Testis (tissue), 2 donors: ENCODE measurements at regions not wholly inside any gene's neighbourhood (a gene's known extent, or its start where the extent isn't known, plus 50 kb on each side); places are given as distances from the start of the nearest gene placed in this dataset.

Source experiments
- POLR2A ChIP-seq: fragments of 450-650 bp; IDR thresholded peaks from one replicate; pipeline ENCODE4 v1.6.1; 2017; ENCODE audit warnings: antibody characterized with exemption, mild to moderate bottlenecking, moderate library complexity
- TF ChIP-seq, protein P1 (sequence below), 3 experiments: fragments of 450-650 bp in 2 of 3; fragments of 200-600 bp in 1 of 3; sonication (generic) in 1 of 3; IDR thresholded peaks; one replicate each; pipeline ENCODE4 v1.5.1; 2016 to 2019; ENCODE audit warnings: antibody characterized with exemption in 3 of 3, mild to moderate bottlenecking in 2 of 3, moderate library complexity in 1 of 3

DNA sequence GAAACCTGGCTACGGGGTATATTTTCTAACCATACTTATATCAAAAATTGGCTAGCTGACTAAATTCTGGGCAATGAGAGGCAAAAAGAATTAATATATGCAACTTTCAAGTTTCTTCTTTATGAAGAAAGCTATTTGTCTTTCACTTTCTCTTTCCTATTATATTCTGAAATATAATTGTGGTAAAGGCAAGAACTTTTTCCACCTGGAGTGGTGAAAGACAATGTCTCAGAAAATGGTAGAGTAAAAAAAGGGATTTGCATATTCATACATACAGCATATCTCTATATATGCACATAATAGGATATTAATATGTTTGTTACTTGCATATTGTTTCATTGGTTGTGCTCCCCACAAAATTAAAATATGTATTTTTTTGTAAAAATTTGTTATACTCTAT is 793.8 kb downstream of the PLA2G4A start:
- TF ChIP-seq, protein P1, sequence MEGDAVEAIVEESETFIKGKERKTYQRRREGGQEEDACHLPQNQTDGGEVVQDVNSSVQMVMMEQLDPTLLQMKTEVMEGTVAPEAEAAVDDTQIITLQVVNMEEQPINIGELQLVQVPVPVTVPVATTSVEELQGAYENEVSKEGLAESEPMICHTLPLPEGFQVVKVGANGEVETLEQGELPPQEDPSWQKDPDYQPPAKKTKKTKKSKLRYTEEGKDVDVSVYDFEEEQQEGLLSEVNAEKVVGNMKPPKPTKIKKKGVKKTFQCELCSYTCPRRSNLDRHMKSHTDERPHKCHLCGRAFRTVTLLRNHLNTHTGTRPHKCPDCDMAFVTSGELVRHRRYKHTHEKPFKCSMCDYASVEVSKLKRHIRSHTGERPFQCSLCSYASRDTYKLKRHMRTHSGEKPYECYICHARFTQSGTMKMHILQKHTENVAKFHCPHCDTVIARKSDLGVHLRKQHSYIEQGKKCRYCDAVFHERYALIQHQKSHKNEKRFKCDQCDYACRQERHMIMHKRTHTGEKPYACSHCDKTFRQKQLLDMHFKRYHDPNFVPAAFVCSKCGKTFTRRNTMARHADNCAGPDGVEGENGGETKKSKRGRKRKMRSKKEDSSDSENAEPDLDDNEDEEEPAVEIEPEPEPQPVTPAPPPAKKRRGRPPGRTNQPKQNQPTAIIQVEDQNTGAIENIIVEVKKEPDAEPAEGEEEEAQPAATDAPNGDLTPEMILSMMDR (IDR thresholded peaks at IDR 0.05), result no peak
- no peak for TF ChIP-seq POLR2A
